PC-9 (cell line): ENCODE measurements at regions not wholly inside any gene's neighbourhood (a gene's known extent, or its start where the extent isn't known, plus 50 kb on each side); places are given as distances from the start of the nearest gene placed in this dataset.

Experiments
- CTCF ChIP-seq: fragments of 200-600 bp; sonication (generic); conservative IDR thresholded peaks from 2 replicates; pipeline ENCODE4 v1.6.1; 2017; ENCODE audit warnings: mixed run types, antibody characterized with exemption, mild to moderate bottlenecking, moderate library complexity
- EZH2 ChIP-seq: fragments of 200-600 bp; sonication (generic); IDR thresholded peaks from 2 replicates; pipeline ENCODE4 v1.8.0; 2017; ENCODE audit warnings: antibody characterized with exemption, low read depth

- TF ChIP-seq CTCF = no peak
- no peak for TF ChIP-seq EZH2
These were observed 168.4 kb upstream of the MAP1B start for GRCh38 chr5:71938895-71939294.
